HL-60 (cell line): ENCODE measurements at regions not wholly inside any gene's neighbourhood (a gene's known extent, or its start where the extent isn't known, plus 50 kb on each side); places are given as distances from the start of the nearest gene placed in this dataset.

ENCODE experiments used
- DNase-seq, 2 experiments: peaks; one replicate each; pipeline ENCODE4 v3.0.0-alpha.2; 2010 to 2020; ENCODE audit warnings: low read depth in 1 of 2, low spot score in 1 of 2
- H3K27ac ChIP-seq: fragments of 250-450 bp; sonication (Bioruptor Pico); replicated peaks from 2 replicates; pipeline ENCODE4 v1.5.1; 2020; ENCODE audit warnings: mild to moderate bottlenecking, moderate library complexity
- H3K27me3 ChIP-seq: fragments of 250-450 bp; sonication (Bioruptor Pico); 2 replicates; pipeline ENCODE4 v1.5.1; 2021; ENCODE audit warnings: mild to moderate bottlenecking, moderate library complexity; ENCODE audit not compliant: insufficient read depth, poor library complexity, severe bottlenecking
- H3K4me3 ChIP-seq: replicated peaks from 2 replicates; pipeline ENCODE4 v1.5.1; 2011; ENCODE audit warnings: mild to moderate bottlenecking, control low read depth, low read length; ENCODE audit not compliant: insufficient read depth
- GABPA ChIP-seq: IDR thresholded peaks from 2 replicates; pipeline ENCODE4 v1.6.1; 2012; ENCODE audit warnings: low read depth
- POLR2AphosphoS5 ChIP-seq: IDR thresholded peaks from 2 replicates; pipeline ENCODE4 v1.6.1; 2012; ENCODE audit warnings: low read depth
- SPI1 ChIP-seq: IDR thresholded peaks from 2 replicates; pipeline ENCODE4 v1.6.1; 2012; ENCODE audit warnings: low read depth, mild to moderate bottlenecking, borderline replicate concordance
- TF ChIP-seq, protein P1 (sequence below): IDR thresholded peaks from one replicate; pipeline ENCODE4 v1.5.1; 2011; ENCODE audit warnings: low read length, control low read depth, inconsistent platforms; ENCODE audit not compliant: insufficient read depth
- TF ChIP-seq, protein P2 (sequence below): IDR thresholded peaks from 2 replicates; pipeline ENCODE4 v1.6.1; 2012; ENCODE audit warnings: low read depth; ENCODE audit not compliant: insufficient replicate concordance

DNA sequence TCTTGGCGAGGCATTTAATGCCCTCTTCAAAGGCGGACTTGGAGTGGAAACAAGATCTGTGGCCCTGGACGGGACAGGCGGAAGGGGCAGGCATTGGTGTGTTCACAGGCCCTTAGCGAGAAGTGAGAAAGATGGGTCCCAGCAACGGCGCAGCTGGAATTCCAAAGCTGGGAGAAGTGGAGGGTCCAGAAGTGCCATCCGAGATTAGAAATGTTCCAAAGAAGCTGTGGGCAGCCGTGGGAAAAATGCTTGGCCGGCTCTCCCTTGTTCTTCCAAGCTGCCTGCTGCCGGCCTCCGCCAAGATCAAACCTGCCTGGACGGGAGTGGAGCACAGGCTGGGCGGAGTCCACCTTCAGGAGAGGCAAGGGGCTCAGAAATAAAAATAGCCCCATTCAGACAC is 69.4 kb upstream of the ACTRT2 start:
- H3K27me3 ChIP-seq = peaks cover 4% of the 10 kb centered on the region

DNA sequence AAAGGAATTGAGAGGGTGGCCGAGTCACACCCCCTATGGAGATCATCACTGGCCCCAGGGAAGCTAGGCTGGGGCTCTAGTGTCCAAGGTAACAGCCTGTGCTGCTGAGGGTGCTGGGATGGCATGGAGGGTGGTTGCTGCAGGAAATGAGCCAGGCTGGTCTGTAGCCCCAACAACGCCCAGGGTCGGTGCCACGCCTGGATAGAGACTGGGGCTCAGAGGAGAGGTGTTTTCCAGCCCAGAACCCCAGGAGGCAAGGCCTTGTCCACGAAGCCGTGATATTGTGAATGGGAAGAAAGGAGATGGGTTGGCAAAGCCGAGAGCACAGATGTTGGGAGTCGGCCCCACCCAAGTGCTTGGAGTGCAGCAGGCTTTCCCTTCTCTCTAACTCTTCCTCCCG is 68.9 kb upstream of the ACTRT2 start:
- TF ChIP-seq, protein P1, sequence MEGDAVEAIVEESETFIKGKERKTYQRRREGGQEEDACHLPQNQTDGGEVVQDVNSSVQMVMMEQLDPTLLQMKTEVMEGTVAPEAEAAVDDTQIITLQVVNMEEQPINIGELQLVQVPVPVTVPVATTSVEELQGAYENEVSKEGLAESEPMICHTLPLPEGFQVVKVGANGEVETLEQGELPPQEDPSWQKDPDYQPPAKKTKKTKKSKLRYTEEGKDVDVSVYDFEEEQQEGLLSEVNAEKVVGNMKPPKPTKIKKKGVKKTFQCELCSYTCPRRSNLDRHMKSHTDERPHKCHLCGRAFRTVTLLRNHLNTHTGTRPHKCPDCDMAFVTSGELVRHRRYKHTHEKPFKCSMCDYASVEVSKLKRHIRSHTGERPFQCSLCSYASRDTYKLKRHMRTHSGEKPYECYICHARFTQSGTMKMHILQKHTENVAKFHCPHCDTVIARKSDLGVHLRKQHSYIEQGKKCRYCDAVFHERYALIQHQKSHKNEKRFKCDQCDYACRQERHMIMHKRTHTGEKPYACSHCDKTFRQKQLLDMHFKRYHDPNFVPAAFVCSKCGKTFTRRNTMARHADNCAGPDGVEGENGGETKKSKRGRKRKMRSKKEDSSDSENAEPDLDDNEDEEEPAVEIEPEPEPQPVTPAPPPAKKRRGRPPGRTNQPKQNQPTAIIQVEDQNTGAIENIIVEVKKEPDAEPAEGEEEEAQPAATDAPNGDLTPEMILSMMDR = no peak
- TF ChIP-seq, protein P2, sequence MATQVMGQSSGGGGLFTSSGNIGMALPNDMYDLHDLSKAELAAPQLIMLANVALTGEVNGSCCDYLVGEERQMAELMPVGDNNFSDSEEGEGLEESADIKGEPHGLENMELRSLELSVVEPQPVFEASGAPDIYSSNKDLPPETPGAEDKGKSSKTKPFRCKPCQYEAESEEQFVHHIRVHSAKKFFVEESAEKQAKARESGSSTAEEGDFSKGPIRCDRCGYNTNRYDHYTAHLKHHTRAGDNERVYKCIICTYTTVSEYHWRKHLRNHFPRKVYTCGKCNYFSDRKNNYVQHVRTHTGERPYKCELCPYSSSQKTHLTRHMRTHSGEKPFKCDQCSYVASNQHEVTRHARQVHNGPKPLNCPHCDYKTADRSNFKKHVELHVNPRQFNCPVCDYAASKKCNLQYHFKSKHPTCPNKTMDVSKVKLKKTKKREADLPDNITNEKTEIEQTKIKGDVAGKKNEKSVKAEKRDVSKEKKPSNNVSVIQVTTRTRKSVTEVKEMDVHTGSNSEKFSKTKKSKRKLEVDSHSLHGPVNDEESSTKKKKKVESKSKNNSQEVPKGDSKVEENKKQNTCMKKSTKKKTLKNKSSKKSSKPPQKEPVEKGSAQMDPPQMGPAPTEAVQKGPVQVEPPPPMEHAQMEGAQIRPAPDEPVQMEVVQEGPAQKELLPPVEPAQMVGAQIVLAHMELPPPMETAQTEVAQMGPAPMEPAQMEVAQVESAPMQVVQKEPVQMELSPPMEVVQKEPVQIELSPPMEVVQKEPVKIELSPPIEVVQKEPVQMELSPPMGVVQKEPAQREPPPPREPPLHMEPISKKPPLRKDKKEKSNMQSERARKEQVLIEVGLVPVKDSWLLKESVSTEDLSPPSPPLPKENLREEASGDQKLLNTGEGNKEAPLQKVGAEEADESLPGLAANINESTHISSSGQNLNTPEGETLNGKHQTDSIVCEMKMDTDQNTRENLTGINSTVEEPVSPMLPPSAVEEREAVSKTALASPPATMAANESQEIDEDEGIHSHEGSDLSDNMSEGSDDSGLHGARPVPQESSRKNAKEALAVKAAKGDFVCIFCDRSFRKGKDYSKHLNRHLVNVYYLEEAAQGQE = no peak
- TF ChIP-seq SPI1 = no peak
- TF ChIP-seq POLR2AphosphoS5 = no peak
- TF ChIP-seq GABPA = no peak
- Histone ChIP-seq H3K27ac (no peak overlapping the region), H3K4me3 (no peak overlapping the region), H3K27me3 (peaks cover 2% of the 10 kb centered on the region)
- DNase-seq = no peak

More for the DNA sequence above, 69.4 kb upstream of the ACTRT2 start:
- no peak for DNase-seq
- Histone ChIP-seq H3K27ac (no peak overlapping the region), H3K4me3 (no peak overlapping the region)
- TF ChIP-seq, protein P1 = no peak
- TF ChIP-seq POLR2AphosphoS5 (no peak), GABPA (no peak), SPI1 (no peak)
- TF ChIP-seq, protein P2 = no peak

DNA sequence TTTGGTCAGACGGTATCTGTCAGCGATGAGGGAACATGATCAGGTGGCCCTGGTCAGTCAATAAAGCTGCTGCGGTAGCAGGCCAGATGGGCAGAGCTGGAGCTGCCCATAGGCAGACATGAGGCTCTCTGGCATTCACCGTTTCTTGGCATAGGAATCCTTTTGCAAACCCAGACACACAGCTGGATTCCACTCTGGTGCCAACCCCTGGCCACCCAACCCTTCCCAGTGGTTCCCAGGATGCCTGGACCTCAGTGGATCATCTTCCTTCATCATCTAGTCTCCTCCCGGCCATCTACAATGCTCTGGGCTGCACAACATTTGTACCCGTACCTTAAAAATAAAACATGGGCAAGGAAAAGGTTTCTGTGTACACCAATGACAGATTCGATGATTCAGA is 68.3 kb upstream of the ACTRT2 start:
- TF ChIP-seq, protein P1 = no peak
- TF ChIP-seq POLR2AphosphoS5 (no peak), SPI1 (no peak)
- Histone ChIP-seq H3K27me3 (no peaks in the 10 kb centered on the region), H3K27ac (no peak overlapping the region), H3K4me3 (no peak overlapping the region)
- DNase-seq = no peak

DNA sequence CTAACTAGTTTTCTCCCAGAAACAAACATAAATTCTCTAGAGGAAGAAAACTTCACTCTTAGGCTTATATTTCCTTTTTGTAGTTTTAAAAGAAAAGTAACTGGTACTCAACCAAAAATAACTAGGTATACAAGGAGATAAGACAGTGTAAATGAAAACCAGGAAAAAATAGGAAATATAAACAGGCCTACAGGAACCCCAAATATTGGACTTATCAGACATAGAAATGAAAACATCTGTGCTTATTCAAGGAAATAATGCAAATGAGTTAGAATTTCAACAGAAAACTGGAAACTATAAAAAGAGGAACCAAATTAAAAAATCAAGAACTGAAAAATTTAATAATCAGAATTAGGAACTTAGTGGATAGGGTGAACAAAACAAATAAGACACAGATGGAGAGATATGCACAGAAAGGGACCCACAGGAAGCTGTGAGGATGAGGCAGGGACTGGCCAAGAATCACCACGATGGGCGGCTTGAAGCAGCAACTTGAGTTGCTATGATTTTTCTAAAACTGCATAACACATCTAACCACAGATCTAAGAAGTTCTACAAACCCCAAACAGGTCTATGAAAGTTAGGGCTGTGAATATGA is 67.5 kb upstream of the ACTRT2 start:
- no peak for DNase-seq
- Histone ChIP-seq H3K27ac (no peak overlapping the region), H3K27me3 (no peaks in the 10 kb centered on the region), H3K4me3 (no peak overlapping the region)
- TF ChIP-seq GABPA (no peak), SPI1 (no peak), POLR2AphosphoS5 (no peak)
- TF ChIP-seq, protein P1 = no peak
- TF ChIP-seq, protein P2 = no peak
